ENCODE measurements at regions not wholly inside any gene's neighbourhood (a gene's known extent, or its start where the extent isn't known, plus 50 kb on each side); places are given as distances from the start of the nearest gene placed in this dataset.
"Not testable (repeated sequence)": the region's sequence is repeated elsewhere in the genome, so short reads cannot be mapped to it uniquely, and the experiment has no call there.

- no peak for ATAC-seq (ENCODE audit: low FRiP score)
- no peak for TF ChIP-seq CTCF (IDR thresholded peaks at IDR 0.05)
- DNase-seq (ENCODE audit: low spot score): no peak
These were observed 762.0 kb upstream of the PCDH10 start for GRCh38 chr4:132387060-132387459.

- no peak for TF ChIP-seq CTCF (IDR thresholded peaks at IDR 0.05)
- DNase-seq (ENCODE audit: low spot score) (no peak), ATAC-seq (ENCODE audit: low FRiP score) (no peak)
These were observed 753.5 kb upstream of the PCDH10 start for GRCh38 chr4:132395561-132395960.

- DNase-seq (ENCODE audit: low spot score): no peak
- ATAC-seq (ENCODE audit: low FRiP score): no peak
- no peak for TF ChIP-seq CTCF (IDR thresholded peaks at IDR 0.05)
These were observed 752.5 kb upstream of the PCDH10 start for GRCh38 chr4:132396636-132397035.

- ATAC-seq (ENCODE audit: low FRiP score) (no peak), DNase-seq (ENCODE audit: low spot score) (no peak)
- TF ChIP-seq CTCF (IDR thresholded peaks at IDR 0.05): no peak
These were observed 731.9 kb upstream of the PCDH10 start for GRCh38 chr4:132417220-132417619.

- ATAC-seq (ENCODE audit: low FRiP score): no peak
- TF ChIP-seq CTCF (IDR thresholded peaks at IDR 0.05): no peak
- DNase-seq (ENCODE audit: low spot score): no peak
These were observed 722.0 kb upstream of the PCDH10 start for GRCh38 chr4:132427125-132427524.

- TF ChIP-seq CTCF (IDR thresholded peaks at IDR 0.05): no peak
- ATAC-seq (ENCODE audit: low FRiP score) (no peak), DNase-seq (ENCODE audit: low spot score) (no peak)
These were observed 712.0 kb upstream of the PCDH10 start for GRCh38 chr4:132437117-132437516.

- DNase-seq (ENCODE audit: low spot score) (no peak), ATAC-seq (ENCODE audit: low FRiP score) (no peak)
- no peak for TF ChIP-seq CTCF (IDR thresholded peaks at IDR 0.05)
These were observed 703.7 kb upstream of the PCDH10 start for GRCh38 chr4:132445386-132445785.

GRCh38 chr4:132457987-132458386, 691.1 kb upstream of the PCDH10 start:
- DNase-seq (ENCODE audit: low spot score); ATAC-seq (ENCODE audit: low FRiP score): not testable (repeated sequence)

Data from omental fat pad (tissue), 3 donors.